KG1 (cell line): ENCODE measurements at regions not wholly inside any gene's neighbourhood (a gene's known extent, or its start where the extent isn't known, plus 50 kb on each side); places are given as distances from the start of the nearest gene placed in this dataset.

ENCODE experiments used
- DNase-seq: peaks from one replicate; lab custom pipeline; 2025; lab: John Stamatoyannopoulos, UW

- no peak for DNase-seq
Observed at GRCh38 chr20:50313827-50314677, 123.4 kb downstream of the CEBPB start.

- no peak for DNase-seq
Observed at GRCh38 chr20:50314678-50315335, 124.2 kb downstream of the CEBPB start.

- DNase-seq: no peak
Observed at GRCh38 chr20:50315586-50316551, 125.2 kb downstream of the CEBPB start.

- DNase-seq: no peak
Observed at GRCh38 chr20:50317116-50317515, 126.5 kb downstream of the CEBPB start.

- no peak for DNase-seq
Observed at GRCh38 chr20:50317609-50318008, 127.0 kb downstream of the CEBPB start.

GRCh38 chr20:50318710-50319109 is 128.1 kb downstream of the CEBPB start:
- DNase-seq: no peak

DNA sequence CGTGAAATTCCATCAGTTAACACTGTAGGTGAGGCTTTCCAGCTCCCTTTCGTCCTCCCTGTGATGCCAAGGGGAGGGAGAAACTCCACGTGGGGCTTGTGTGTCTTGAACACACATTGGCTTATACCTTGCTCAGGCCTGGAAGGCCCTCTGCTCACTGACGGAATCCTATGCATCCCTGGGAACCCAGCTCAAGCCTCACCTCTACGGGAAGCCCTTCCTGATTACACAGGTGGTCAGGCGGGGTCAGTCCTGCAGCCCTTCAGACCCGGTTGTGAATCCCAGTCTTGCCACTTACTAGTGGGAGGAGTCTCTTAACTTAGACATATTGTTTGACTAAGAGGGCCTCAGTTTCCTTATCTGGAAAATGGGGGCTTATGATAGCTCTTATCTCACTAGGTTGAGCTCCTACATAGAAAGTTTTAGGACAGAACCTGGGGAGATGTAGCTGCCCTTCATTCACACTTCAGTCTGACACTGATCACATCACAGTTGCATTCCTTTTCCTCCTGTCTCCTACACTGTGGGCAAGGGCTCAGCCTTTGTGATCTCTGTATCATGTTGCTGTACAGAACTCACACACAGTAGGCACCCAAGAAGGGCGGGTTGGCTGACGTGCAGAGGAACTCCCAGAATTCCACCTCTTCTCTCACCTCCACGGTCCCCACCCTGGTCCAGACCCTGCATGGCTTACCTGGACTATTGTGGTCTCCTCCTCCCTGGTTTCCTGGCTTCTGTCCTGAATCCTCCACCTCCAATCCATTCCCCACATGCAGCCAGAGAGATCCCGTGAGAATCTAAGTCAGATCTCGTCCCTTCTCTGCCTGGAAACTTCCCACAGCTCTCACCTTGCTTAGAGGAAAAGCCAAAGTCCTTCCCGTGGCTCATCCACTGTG is 129.6 kb downstream of the CEBPB start:
- DNase-seq: no peak

DNA sequence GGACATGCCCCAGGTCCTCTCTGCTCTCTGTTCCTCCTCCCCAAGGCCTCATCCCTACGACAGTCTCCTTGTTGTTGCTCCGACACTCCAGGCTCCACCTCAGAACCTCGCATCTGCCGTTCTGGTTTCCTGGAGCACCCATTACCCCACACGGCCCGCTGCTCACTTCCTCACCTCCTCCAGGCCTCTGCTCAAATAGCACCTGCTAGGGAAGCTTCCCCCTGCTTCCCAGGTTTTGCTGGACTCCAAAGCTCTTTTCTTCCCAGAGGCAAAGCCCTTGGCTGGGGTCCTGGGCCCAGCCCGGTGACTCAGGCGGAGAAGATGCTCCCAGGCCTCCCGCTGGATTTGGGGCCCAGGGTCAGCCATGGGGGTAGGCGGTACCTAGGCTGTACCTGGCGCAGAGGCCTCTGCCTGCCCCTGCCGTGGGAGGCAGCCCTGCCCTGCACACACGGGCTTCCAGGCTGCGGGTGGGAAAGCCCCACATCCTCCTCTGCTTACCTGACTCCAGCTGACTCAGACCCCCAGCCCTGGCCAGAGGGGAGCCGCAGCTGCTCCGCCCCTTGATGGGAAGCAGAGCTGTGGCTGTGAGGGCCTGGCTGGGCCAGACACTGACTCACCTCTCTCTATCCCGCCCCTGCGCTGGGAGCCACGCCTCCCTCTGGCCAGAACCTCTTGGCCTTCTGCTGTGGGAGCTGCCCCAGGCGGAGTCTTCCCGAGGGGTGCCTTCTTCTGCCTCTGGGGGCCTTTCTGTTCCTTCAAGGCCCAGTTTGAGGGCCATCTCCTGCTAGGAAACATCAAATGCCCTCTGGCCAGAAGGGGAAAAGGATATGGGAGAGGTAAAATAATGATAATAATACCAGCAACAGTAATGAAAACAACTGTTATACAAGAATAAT is 130.5 kb downstream of the CEBPB start:
- DNase-seq: no peak

- DNase-seq: no peak
Observed at GRCh38 chr20:50321797-50322480, 131.3 kb downstream of the CEBPB start.

- no peak for DNase-seq
Observed at GRCh38 chr20:50322703-50323131, 132.1 kb downstream of the CEBPB start.

DNA sequence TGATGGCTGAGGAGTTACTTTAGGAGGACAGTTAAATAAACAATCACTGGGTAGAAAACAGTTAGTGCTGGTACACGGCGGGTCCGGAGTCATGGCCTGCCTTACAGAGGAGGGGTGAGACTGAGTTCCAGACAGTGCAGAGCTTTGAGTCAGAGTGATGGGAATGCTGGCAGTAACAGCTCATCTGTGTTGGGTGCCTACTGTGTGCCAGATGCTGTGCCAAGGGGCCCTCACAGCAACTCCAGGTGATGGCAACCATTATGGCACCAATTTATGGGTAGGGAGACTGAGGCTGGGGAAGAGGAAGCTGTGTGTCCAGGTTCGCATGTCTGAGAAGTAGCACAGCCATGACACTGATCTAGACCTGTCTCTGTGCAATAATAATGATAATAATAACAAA is 132.6 kb downstream of the CEBPB start:
- DNase-seq: no peak

DNA sequence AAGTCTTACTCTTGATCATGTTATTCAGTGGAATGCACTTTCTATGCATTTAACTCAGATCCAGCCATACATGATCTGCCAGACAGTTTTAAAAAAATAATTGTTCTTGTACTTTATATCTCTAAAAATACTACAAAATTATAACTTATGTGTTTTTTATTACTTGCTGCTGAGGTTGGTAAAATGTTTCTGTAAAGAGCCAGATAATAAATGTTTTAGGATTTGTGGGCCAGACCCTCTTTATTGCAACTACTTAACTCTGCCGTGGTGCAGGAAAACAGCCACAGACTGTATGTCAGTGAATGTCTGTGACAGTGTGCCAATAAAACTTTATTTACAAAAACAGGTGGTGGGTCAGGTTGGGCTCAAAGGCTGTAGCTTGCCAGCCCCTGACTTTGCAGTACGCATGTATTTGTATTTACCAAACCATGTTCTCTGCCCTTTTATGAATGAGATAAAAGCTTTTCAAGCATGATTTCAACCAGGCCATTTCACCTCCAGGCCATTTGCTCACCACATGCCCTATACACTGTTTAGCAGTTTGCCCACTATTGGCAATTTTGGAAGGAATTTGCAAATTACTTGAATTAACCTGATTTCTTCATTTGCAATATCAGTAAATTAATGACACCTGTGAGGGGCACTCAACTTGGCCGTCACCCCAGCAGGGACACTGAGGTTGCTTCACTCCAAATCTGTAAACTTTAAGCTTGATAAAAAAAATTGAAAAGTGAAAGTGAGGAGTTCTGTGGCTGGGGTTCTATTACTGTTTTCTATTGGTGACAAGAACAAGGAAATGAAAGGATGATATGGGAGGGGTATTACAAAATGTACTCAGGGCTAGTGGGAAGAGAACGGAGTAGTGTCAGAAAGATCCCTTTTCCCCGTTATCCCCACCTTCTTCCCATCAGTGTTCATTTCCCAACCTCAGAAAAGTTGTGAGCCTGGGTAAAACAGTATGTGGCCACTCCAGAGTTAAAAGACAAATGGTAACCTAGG is 133.4 kb downstream of the CEBPB start:
- no peak for DNase-seq

- no peak for DNase-seq
Observed at GRCh38 chr20:50325215-50325614, 134.6 kb downstream of the CEBPB start.

DNA sequence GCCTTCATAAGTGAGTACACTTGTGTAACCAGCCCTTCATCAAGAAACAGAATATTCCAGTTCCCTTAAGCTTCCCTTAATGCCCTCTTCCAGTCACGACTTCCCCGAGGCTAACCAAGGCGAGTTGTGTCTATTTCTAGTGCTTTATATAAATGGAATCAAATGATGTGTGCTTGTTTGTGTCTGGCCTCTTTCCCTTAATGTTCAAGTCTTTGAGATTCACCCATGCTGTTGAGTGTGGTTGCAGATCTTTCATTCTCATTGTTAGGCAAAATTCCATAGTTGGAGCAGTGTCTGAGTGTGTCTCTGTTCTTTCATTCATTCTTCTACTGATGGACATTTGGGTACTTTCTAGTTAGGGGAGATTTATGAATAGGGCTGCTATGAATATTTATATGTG is 135.0 kb downstream of the CEBPB start:
- no peak for DNase-seq

- no peak for DNase-seq
Observed at GRCh38 chr20:50327666-50328065, 137.0 kb downstream of the CEBPB start.

GRCh38 chr20:50328222-50328979 is 137.8 kb downstream of the CEBPB start:
- DNase-seq: no peak
